Neural cell (in vitro differentiated cells): ENCODE measurements at regions not wholly inside any gene's neighbourhood (a gene's known extent, or its start where the extent isn't known, plus 50 kb on each side); places are given as distances from the start of the nearest gene placed in this dataset.

Experiments
- H2AFZ ChIP-seq: fragments of 200-600, 300-800 bp; sonication (generic), shearing (Covaris generic); 2 replicates; pipeline ENCODE4 v1.6.0; 2014; ENCODE audit warnings: low read depth, mild to moderate bottlenecking, antibody characterized with exemption, low read length, moderate library complexity
- H3F3A ChIP-seq: fragments of 200-600 bp; shearing (Covaris generic); 2 replicates; pipeline ENCODE4 v1.6.1; 2016; ENCODE audit warnings: mild to moderate bottlenecking, moderate library complexity, mixed read lengths, antibody characterized with exemption, low read length; ENCODE audit not compliant: insufficient read depth, poor library complexity, severe bottlenecking
- H3K27ac ChIP-seq: fragments of 200-600, 300-800 bp; sonication (generic), shearing (Covaris generic); 2 replicates; pipeline ENCODE4 v1.5.1; 2014; ENCODE audit warnings: mild to moderate bottlenecking, low read length, moderate library complexity
- H3K27me3 ChIP-seq: fragments of 300-800, 200-600 bp; sonication (generic), shearing (Covaris generic); 2 replicates; pipeline ENCODE4 v1.6.0; 2014; ENCODE audit warnings: mild to moderate bottlenecking, low read depth, low read length, moderate library complexity; ENCODE audit not compliant: insufficient read depth
- H3K36me3 ChIP-seq: fragments of 300-800, 200-600 bp; sonication (generic), shearing (Covaris generic); 2 replicates; pipeline ENCODE4 v1.5.1; 2014; ENCODE audit warnings: mild to moderate bottlenecking, antibody characterized with exemption, low read length, moderate library complexity; ENCODE audit not compliant: insufficient read depth
- H3K4me2 ChIP-seq: fragments of 300-800, 200-600 bp; sonication (generic), shearing (Covaris generic); 2 replicates; pipeline ENCODE4 v1.6.0; 2014; ENCODE audit warnings: mild to moderate bottlenecking, low read length
- H3K4me3 ChIP-seq: fragments of 300-800, 200-600 bp; sonication (generic), shearing (Covaris generic); 2 replicates; pipeline ENCODE4 v1.5.1; 2014; ENCODE audit warnings: mild to moderate bottlenecking, low read length, moderate library complexity
- H3K79me2 ChIP-seq: fragments of 200-600 bp; shearing (Covaris generic); replicated peaks from 2 replicates; pipeline ENCODE4 v1.6.0; 2014; ENCODE audit warnings: mild to moderate bottlenecking, low read length, moderate library complexity; ENCODE audit not compliant: insufficient read depth
- H3K9ac ChIP-seq: fragments of 300-800, 200-600 bp; sonication (generic), shearing (Covaris generic); 2 replicates; pipeline ENCODE4 v1.6.1; 2016; ENCODE audit warnings: mild to moderate bottlenecking, low read length, mixed read lengths
- H3K9me2 ChIP-seq: fragments of 200-600 bp; shearing (Covaris generic); 2 replicates; pipeline ENCODE4 v1.6.1; 2016; ENCODE audit warnings: mild to moderate bottlenecking, low read length, mixed read lengths; ENCODE audit not compliant: insufficient read depth
- H3K9me3 ChIP-seq: fragments of 200-600, 300-800 bp; sonication (generic), shearing (Covaris generic); 2 replicates; pipeline ENCODE4 v1.6.1; 2016; ENCODE audit warnings: mild to moderate bottlenecking, mixed run types, low read length, moderate library complexity, mixed read lengths
- H4K20me1 ChIP-seq: fragments of 200-600 bp; shearing (Covaris generic); 2 replicates; pipeline ENCODE4 v1.6.1; 2016; ENCODE audit warnings: mild to moderate bottlenecking, mixed run types; ENCODE audit not compliant: insufficient read depth
- EP300 ChIP-seq: fragments of 450-650 bp; conservative IDR thresholded peaks from 2 replicates; pipeline ENCODE4 v1.6.1; 2014; ENCODE audit warnings: antibody characterized with exemption, mild to moderate bottlenecking, moderate library complexity; ENCODE audit not compliant: poor library complexity, severe bottlenecking
- EZH2 ChIP-seq: fragments of 200-600, 300-800 bp; shearing (Covaris generic), sonication (generic); IDR thresholded peaks from 2 replicates; pipeline ENCODE4 v1.6.1; 2014; ENCODE audit warnings: antibody characterized with exemption, low read length, borderline replicate concordance, mild to moderate bottlenecking; ENCODE audit not compliant: insufficient read depth, poor library complexity, severe bottlenecking
- MXI1 ChIP-seq: fragments of 450-650 bp; conservative IDR thresholded peaks from 2 replicates; pipeline ENCODE4 v1.6.1; 2014; ENCODE audit warnings: antibody characterized with exemption, mild to moderate bottlenecking; ENCODE audit not compliant: poor library complexity, severe bottlenecking
- POLR2AphosphoS5 ChIP-seq: IDR thresholded peaks from 2 replicates; pipeline ENCODE4 v1.6.1; 2012
- RAD21 ChIP-seq: fragments of 450-650 bp; conservative IDR thresholded peaks from 2 replicates; pipeline ENCODE4 v1.6.1; 2014; ENCODE audit warnings: antibody characterized with exemption, mild to moderate bottlenecking, moderate library complexity
- SMC3 ChIP-seq: fragments of 450-650 bp; conservative IDR thresholded peaks from 2 replicates; pipeline ENCODE4 v1.6.1; 2014; ENCODE audit warnings: antibody characterized with exemption, mild to moderate bottlenecking, moderate library complexity; ENCODE audit not compliant: poor library complexity
- TAF1 ChIP-seq: IDR thresholded peaks from 2 replicates; pipeline ENCODE4 v1.6.1; 2012; ENCODE audit warnings: low read depth
- TF ChIP-seq, protein P1 (sequence below): fragments of 450-650 bp; IDR thresholded peaks from 2 replicates; pipeline ENCODE4 v1.5.1; 2014; ENCODE audit warnings: antibody characterized with exemption, mild to moderate bottlenecking, moderate library complexity; ENCODE audit not compliant: poor library complexity, severe bottlenecking
- TF ChIP-seq, protein P2 (sequence below): IDR thresholded peaks from 2 replicates; pipeline ENCODE4 v1.6.1; 2012; ENCODE audit warnings: borderline replicate concordance

DNA sequence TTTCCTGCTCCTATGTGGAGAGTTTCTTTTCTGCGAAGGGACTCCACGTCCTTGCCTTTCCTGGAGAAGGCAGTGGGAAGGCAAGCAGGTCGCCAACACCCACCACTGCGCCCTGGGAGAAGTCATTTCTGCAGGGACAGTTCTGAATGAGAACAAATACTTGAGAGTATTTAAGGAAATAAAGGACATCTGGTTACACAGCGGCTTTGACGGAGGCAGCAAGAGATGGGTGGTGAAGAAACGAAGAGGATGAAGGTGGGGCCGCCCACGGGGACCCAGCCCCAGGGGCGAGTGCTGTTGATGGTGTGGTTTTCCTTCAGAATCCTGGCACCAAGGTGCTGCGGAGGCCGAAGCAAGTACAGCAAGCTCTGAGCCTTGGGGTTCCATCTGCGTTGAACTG is 75.5 kb downstream of the PSMG1 start:
- no peaks in the 10 kb centered on the region for H4K20me1 ChIP-seq
- no peaks in the 10 kb centered on the region for H3K27me3 ChIP-seq
- TF ChIP-seq RAD21 (no peak), EP300 (no peak), SMC3 (no peak), POLR2AphosphoS5 (no peak), MXI1 (no peak), TAF1 (no peak), EZH2 (no peak)
- TF ChIP-seq, protein P1, sequence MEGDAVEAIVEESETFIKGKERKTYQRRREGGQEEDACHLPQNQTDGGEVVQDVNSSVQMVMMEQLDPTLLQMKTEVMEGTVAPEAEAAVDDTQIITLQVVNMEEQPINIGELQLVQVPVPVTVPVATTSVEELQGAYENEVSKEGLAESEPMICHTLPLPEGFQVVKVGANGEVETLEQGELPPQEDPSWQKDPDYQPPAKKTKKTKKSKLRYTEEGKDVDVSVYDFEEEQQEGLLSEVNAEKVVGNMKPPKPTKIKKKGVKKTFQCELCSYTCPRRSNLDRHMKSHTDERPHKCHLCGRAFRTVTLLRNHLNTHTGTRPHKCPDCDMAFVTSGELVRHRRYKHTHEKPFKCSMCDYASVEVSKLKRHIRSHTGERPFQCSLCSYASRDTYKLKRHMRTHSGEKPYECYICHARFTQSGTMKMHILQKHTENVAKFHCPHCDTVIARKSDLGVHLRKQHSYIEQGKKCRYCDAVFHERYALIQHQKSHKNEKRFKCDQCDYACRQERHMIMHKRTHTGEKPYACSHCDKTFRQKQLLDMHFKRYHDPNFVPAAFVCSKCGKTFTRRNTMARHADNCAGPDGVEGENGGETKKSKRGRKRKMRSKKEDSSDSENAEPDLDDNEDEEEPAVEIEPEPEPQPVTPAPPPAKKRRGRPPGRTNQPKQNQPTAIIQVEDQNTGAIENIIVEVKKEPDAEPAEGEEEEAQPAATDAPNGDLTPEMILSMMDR = no peak
- TF ChIP-seq, protein P2, sequence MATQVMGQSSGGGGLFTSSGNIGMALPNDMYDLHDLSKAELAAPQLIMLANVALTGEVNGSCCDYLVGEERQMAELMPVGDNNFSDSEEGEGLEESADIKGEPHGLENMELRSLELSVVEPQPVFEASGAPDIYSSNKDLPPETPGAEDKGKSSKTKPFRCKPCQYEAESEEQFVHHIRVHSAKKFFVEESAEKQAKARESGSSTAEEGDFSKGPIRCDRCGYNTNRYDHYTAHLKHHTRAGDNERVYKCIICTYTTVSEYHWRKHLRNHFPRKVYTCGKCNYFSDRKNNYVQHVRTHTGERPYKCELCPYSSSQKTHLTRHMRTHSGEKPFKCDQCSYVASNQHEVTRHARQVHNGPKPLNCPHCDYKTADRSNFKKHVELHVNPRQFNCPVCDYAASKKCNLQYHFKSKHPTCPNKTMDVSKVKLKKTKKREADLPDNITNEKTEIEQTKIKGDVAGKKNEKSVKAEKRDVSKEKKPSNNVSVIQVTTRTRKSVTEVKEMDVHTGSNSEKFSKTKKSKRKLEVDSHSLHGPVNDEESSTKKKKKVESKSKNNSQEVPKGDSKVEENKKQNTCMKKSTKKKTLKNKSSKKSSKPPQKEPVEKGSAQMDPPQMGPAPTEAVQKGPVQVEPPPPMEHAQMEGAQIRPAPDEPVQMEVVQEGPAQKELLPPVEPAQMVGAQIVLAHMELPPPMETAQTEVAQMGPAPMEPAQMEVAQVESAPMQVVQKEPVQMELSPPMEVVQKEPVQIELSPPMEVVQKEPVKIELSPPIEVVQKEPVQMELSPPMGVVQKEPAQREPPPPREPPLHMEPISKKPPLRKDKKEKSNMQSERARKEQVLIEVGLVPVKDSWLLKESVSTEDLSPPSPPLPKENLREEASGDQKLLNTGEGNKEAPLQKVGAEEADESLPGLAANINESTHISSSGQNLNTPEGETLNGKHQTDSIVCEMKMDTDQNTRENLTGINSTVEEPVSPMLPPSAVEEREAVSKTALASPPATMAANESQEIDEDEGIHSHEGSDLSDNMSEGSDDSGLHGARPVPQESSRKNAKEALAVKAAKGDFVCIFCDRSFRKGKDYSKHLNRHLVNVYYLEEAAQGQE = no peak
- H3K9me3 ChIP-seq = no peaks in the 10 kb centered on the region
- no peak overlapping the region for H3K4me2 ChIP-seq
- H3K9ac ChIP-seq = no peak overlapping the region
- no peaks in the 10 kb centered on the region for H3K36me3 ChIP-seq
- no peak overlapping the region for H3K4me3 ChIP-seq
- H3K79me2 ChIP-seq = no peaks in the 10 kb centered on the region
- H3K27ac ChIP-seq = no peak overlapping the region
- H3K9me2 ChIP-seq = no peaks in the 10 kb centered on the region
- H3F3A ChIP-seq = no peaks in the 10 kb centered on the region
- H2AFZ ChIP-seq = no peak overlapping the region

GRCh38 chr21:39106881-39107462 is 76.3 kb downstream of the PSMG1 start:
- no peaks in the 10 kb centered on the region for H3K9me3 ChIP-seq
- TF ChIP-seq EZH2 = no peak
- H3K27ac ChIP-seq = no peak overlapping the region
- H4K20me1 ChIP-seq = no peaks in the 10 kb centered on the region
- H3K4me2 ChIP-seq = no peak overlapping the region
- no peaks in the 10 kb centered on the region for H3K79me2 ChIP-seq
- H3K4me3 ChIP-seq = no peak overlapping the region
- no peaks in the 10 kb centered on the region for H3F3A ChIP-seq
- H3K9me2 ChIP-seq = no peaks in the 10 kb centered on the region
- H2AFZ ChIP-seq = no peak overlapping the region
- H3K9ac ChIP-seq = no peak overlapping the region
- H3K27me3 ChIP-seq = no peaks in the 10 kb centered on the region
- no peaks in the 10 kb centered on the region for H3K36me3 ChIP-seq

DNA sequence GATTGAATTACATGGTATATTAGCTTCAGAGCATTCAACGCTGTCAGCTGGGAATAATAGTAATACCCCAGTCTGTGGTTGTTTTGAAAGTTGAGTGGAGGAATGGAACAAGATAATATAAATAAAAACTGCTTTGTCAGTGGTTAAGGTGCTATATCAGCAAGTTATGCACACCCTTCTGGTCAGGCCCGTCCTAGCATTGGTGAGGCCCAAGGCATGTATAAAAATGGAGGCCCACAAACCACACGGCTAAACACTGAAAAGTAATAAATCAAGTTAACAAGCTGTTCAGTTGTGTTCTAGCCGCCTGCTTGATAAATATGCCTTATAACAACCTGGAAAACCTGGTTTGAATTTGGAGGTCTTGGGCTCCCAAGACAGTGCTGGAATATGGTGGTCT is 77.4 kb downstream of the PSMG1 start:
- no peaks in the 10 kb centered on the region for H3K27me3 ChIP-seq
- H3K36me3 ChIP-seq = no peaks in the 10 kb centered on the region
- no peaks in the 10 kb centered on the region for H4K20me1 ChIP-seq
- H3K9me2 ChIP-seq = no peaks in the 10 kb centered on the region
- no peak overlapping the region for H2AFZ ChIP-seq
- no peak overlapping the region for H3K4me2 ChIP-seq
- H3K4me3 ChIP-seq = no peak overlapping the region
- H3K9me3 ChIP-seq = no peaks in the 10 kb centered on the region
- H3F3A ChIP-seq = no peaks in the 10 kb centered on the region
- H3K27ac ChIP-seq = no peak overlapping the region
- H3K9ac ChIP-seq = no peak overlapping the region
- no peaks in the 10 kb centered on the region for H3K79me2 ChIP-seq
- TF ChIP-seq EZH2 (no peak), EP300 (no peak), MXI1 (no peak), RAD21 (no peak), SMC3 (no peak), POLR2AphosphoS5 (no peak), TAF1 (no peak)
- TF ChIP-seq, protein P2 = no peak
- TF ChIP-seq, protein P1 = no peak
